Body of pancreas (tissue), 4 donors: ENCODE measurements at regions not wholly inside any gene's neighbourhood (a gene's known extent, or its start where the extent isn't known, plus 50 kb on each side); places are given as distances from the start of the nearest gene placed in this dataset.
"Not testable (repeated sequence)": the region's sequence is repeated elsewhere in the genome, so short reads cannot be mapped to it uniquely, and the experiment has no call there.

ENCODE experiments used
- ATAC-seq: fragments of 150-250 bp; one replicate; pipeline ENCODE4 v1.9.1; 2016
- DNase-seq, 4 donors: peaks; one replicate each; pipeline ENCODE4 v3.0.0-alpha.2; 2019
- H3K27ac ChIP-seq, 4 donors: fragments of 200-600 bp; sonication (generic); 1 replicate in 3 of 4; 2 replicates in 1 of 4; pipeline versions ENCODE4 v1.5.1 to v1.6.1; 2016 to 2019; ENCODE audit warnings: mild to moderate bottlenecking in 1 of 4, mixed read lengths in 1 of 4, moderate library complexity in 1 of 4
- H3K27me3 ChIP-seq, 2 donors: fragments of 200-600 bp; sonication (generic); one replicate each; pipeline ENCODE4 v1.6.0; 2016; ENCODE audit warnings: mild to moderate bottlenecking in 1 of 2
- H3K36me3 ChIP-seq, 2 donors: fragments of 200-600 bp; sonication (generic); replicated peaks in 1 of 2; 2 replicates each; pipeline ENCODE4 v1.5.1; 2016; ENCODE audit warnings: low read depth in 2 of 2; ENCODE audit not compliant: insufficient read depth in 1 of 2
- H3K4me1 ChIP-seq: fragments of 200-600 bp; sonication (generic); one replicate; pipeline ENCODE4 v1.6.0; 2016
- H3K4me3 ChIP-seq, 2 donors: fragments of 200-600 bp; sonication (generic); 1 replicate in 1 of 2; 2 replicates in 1 of 2; pipeline ENCODE4 v1.5.1; 2016 to 2019
- H3K9me3 ChIP-seq, 3 donors: fragments of 200-600 bp; sonication (generic); 1 replicate in 2 of 3; 2 replicates in 1 of 3; pipeline ENCODE4 v1.5.1; 2016
- WGBS, 2 donors: methylation state at CpG; one replicate each; pipeline ENCODE4 v1.1.5; 2017; 5-methylcytosine and 5-hydroxymethylcytosine counted together
- intact Hi-C: fragments of 100-400 bp; cut with DNase I; formaldehyde crosslinking; loops from one replicate; pipeline ENCODE4 v1.15.1; 2023

GRCh38 chr5:69907941-69908340, 117.1 kb upstream of the SERF1B start:
- H3K4me1 ChIP-seq, H3K4me3 ChIP-seq, H3K9me3 ChIP-seq, intact Hi-C loops, H3K36me3 ChIP-seq, H3K27ac ChIP-seq, ATAC-seq, H3K27me3 ChIP-seq: not testable (repeated sequence)
- DNase-seq, result peak in 2 of 4 donors; percentile 1 to 2
- WGBS, 2 donors, result 93% methylated on average over 7 of the region's 9 CpGs; no CpG with 5 or more reads in 1 of the 2 donors

- intact Hi-C loops, H3K27me3 ChIP-seq, ATAC-seq, H3K4me3 ChIP-seq, H3K27ac ChIP-seq, H3K9me3 ChIP-seq, H3K36me3 ChIP-seq, H3K4me1 ChIP-seq: not testable (repeated sequence)
- DNase-seq, result peak in 1 of 4 donors; percentile 1
- WGBS, 2 donors, result 96% methylated on average over 6 of the region's 10 CpGs; no CpG with 5 or more reads in 1 of the 2 donors
Measured at GRCh38 chr5:69913771-69914170, 111.3 kb upstream of the SERF1B start.
